Fibroblast of the aortic adventitia (primary cell): ENCODE measurements at regions not wholly inside any gene's neighbourhood (a gene's known extent, or its start where the extent isn't known, plus 50 kb on each side); places are given as distances from the start of the nearest gene placed in this dataset.
A peak's percentile ranks its signal among the peaks of the same experiment; 100 is the strongest.

Experiments
- DNase-seq: peaks from one replicate; pipeline ENCODE4 v3.0.0-alpha.2; 2010; ENCODE audit warnings: low read depth
- H3K4me3 ChIP-seq: 2 replicates; pipeline ENCODE4 v1.5.1; 2011; ENCODE audit warnings: low read depth, mild to moderate bottlenecking, control low read depth, low read length, moderate library complexity
- CTCF ChIP-seq: IDR thresholded peaks from 2 replicates; pipeline ENCODE4 v1.5.1; 2011; ENCODE audit warnings: mild to moderate bottlenecking, low read length, control low read depth, inconsistent platforms; ENCODE audit not compliant: insufficient read depth

GRCh38 chr13:104065328-104065727 is 999.1 kb upstream of the SLC10A2 start:
- TF ChIP-seq CTCF: no peak
- no peak overlapping the region for H3K4me3 ChIP-seq
- no peak for DNase-seq

DNA sequence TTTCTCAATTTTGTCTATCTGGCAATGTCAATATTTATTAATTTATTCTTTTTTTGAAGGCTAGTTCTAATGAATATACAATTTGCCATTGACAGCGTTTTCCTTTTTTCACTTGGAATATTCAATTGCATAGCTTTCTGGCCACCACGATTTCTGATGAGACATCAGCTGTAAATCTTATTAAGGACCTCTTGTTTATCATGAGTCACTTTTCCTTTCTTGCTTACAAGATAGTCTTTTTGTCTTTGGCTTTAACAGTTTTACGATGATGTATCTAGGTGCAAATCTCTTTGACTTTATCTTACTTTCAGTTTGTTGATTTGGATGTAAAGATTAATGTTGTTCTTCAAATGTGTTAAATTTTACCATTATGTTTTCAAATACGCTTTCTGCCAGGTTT is 991.6 kb upstream of the SLC10A2 start:
- DNase-seq: no peak
- TF ChIP-seq CTCF: no peak
- H3K4me3 ChIP-seq: no peak overlapping the region

- no peak overlapping the region for H3K4me3 ChIP-seq
- TF ChIP-seq CTCF: no peak
- DNase-seq: no peak
These were observed 979.7 kb upstream of the SLC10A2 start for GRCh38 chr13:104045907-104046306.

DNA sequence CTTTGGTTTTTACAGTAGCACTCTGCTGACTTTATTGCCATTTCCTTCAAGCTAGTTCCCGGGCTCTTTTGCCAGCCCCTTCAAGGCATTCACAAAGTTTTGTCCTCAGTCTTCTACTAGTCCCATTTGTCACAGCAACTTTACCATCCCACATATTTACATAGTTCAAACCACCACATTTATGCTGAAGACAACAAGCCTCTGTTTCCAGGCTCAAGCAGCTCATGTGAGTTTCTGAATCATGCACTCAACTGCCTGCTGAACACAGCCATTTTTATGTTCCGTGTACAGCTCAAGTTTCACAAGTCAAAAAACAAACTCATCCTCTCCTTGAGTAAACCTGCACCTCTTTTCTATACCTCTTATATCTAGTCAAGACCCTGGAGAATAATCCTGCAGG is 977.0 kb upstream of the SLC10A2 start:
- no peak for DNase-seq
- no peak for TF ChIP-seq CTCF
- no peak overlapping the region for H3K4me3 ChIP-seq

DNA sequence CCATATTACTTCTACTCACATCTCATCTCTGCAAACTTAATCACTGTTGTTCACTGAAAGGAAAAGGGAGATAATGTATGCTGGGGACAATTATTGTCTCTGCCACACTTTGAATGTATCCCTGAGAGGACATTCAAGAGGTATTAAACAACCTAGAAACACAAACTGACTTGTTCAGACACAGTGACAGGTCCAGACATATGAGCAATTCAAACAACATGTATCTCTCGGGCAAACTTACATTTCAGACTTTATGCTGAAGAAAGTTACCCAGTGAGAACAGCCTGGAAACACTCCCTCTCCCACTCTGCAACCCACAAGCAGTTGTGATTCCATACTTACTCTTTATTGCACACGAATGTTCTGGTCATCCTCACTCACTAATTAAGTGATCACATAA is 968.7 kb upstream of the SLC10A2 start:
- TF ChIP-seq CTCF: no peak
- no peak overlapping the region for H3K4me3 ChIP-seq
- no peak for DNase-seq

DNA sequence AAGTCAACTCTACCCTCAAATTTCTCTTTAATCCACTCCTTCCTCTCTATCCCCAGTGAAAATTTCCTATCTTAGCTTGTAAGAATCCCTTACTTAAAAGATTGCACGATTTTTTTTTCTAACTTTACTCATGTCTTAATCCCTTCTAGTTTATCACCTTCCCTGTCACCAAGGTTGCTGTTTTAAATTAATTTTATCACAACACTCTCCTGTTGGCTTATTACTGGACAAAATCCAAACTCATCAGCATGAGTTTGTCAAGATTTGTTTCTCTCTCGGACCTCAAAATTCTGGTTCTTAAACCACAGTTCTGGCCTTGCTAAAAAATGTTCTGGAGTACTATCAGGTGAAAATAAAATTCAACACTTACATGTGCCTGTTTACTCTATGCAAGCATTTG is 959.1 kb upstream of the SLC10A2 start:
- peak; percentile 2 for DNase-seq
- H3K4me3 ChIP-seq: no peak overlapping the region
- TF ChIP-seq CTCF: no peak

- peak; percentile 23 for DNase-seq
- no peak overlapping the region for H3K4me3 ChIP-seq
- no peak for TF ChIP-seq CTCF
These were observed 958.4 kb upstream of the SLC10A2 start for GRCh38 chr13:104024416-104025170.
